GM21515 (cell line): ENCODE measurements at regions not wholly inside any gene's neighbourhood (a gene's known extent, or its start where the extent isn't known, plus 50 kb on each side); places are given as distances from the start of the nearest gene placed in this dataset.

Experiments
- ATAC-seq: cut with Tn5 transposase; IDR thresholded peaks from one replicate; pipeline ENCODE4 v1.9.1; 2021; ENCODE audit not compliant: unreplicated experiment

- no peak for ATAC-seq
These were observed 711.1 kb downstream of the HDGFL1 start for GRCh38 chr6:23280437-23280836.

- ATAC-seq: no peak
These were observed 713.1 kb downstream of the HDGFL1 start for GRCh38 chr6:23282252-23283021.

GRCh38 chr6:23293653-23294052 lies 724.3 kb downstream of the HDGFL1 start:
- no peak for ATAC-seq

GRCh38 chr6:23301556-23301955 lies 732.2 kb downstream of the HDGFL1 start:
- no peak for ATAC-seq

- no peak for ATAC-seq
These were observed 733.1 kb downstream of the HDGFL1 start for GRCh38 chr6:23302514-23302913.

GRCh38 chr6:23305325-23305943 lies 736.1 kb downstream of the HDGFL1 start:
- no peak for ATAC-seq

- ATAC-seq: no peak
These were observed 737.0 kb downstream of the HDGFL1 start for GRCh38 chr6:23306251-23306950.

- no peak for ATAC-seq
These were observed 738.1 kb downstream of the HDGFL1 start for GRCh38 chr6:23307516-23307915.

GRCh38 chr6:23308166-23308565 lies 738.8 kb downstream of the HDGFL1 start:
- ATAC-seq: no peak

- ATAC-seq: no peak
These were observed 741.8 kb downstream of the HDGFL1 start for GRCh38 chr6:23311211-23311610.

- no peak for ATAC-seq
These were observed 746.8 kb downstream of the HDGFL1 start for GRCh38 chr6:23316131-23316530.

- ATAC-seq: no peak
These were observed 747.6 kb downstream of the HDGFL1 start for GRCh38 chr6:23316931-23317330.

GRCh38 chr6:23319582-23319981 lies 750.2 kb downstream of the HDGFL1 start:
- no peak for ATAC-seq

- ATAC-seq: no peak
These were observed 751.2 kb downstream of the HDGFL1 start for GRCh38 chr6:23320471-23321015.

GRCh38 chr6:23323897-23324296 lies 754.5 kb downstream of the HDGFL1 start:
- no peak for ATAC-seq

- ATAC-seq: no peak
These were observed 755.7 kb downstream of the HDGFL1 start for GRCh38 chr6:23325065-23325464.

GRCh38 chr6:23327621-23328020 lies 758.3 kb downstream of the HDGFL1 start:
- no peak for ATAC-seq

- ATAC-seq: no peak
These were observed 759.7 kb downstream of the HDGFL1 start for GRCh38 chr6:23329086-23329485.

GRCh38 chr6:23330632-23331031 lies 761.3 kb downstream of the HDGFL1 start:
- no peak for ATAC-seq

GRCh38 chr6:23334360-23334759 lies 765.0 kb downstream of the HDGFL1 start:
- no peak for ATAC-seq

GRCh38 chr6:23335894-23336293 lies 766.5 kb downstream of the HDGFL1 start:
- no peak for ATAC-seq

GRCh38 chr6:23339268-23339667 lies 769.9 kb downstream of the HDGFL1 start:
- no peak for ATAC-seq
